Uterus (tissue), 3 donors: ENCODE measurements at regions not wholly inside any gene's neighbourhood (a gene's known extent, or its start where the extent isn't known, plus 50 kb on each side); places are given as distances from the start of the nearest gene placed in this dataset.

ENCODE experiments used
- DNase-seq, 2 donors: peaks; one replicate each; pipeline ENCODE4 v3.0.0-alpha.2; 2019 to 2020
- H3K27ac ChIP-seq, 2 donors: fragments of 200-600 bp; sonication (generic); 1 replicate in 1 of 2; 2 replicates in 1 of 2; pipeline ENCODE4 v1.5.1; 2016 to 2018
- H3K27me3 ChIP-seq, 2 donors: fragments of 200-600 bp; sonication (generic); one replicate each; pipeline ENCODE4 v1.5.1; 2018 to 2019; ENCODE audit warnings: control low read depth in 1 of 2
- H3K36me3 ChIP-seq, 2 donors: fragments of 200-600 bp; sonication (generic); one replicate each; pipeline ENCODE4 v1.5.1; 2019; ENCODE audit warnings: control low read depth in 1 of 2
- H3K4me1 ChIP-seq, 2 donors: fragments of 200-600 bp; sonication (generic); one replicate each; pipeline ENCODE4 v1.5.1; 2018 to 2019; ENCODE audit warnings: control low read depth in 1 of 2
- H3K4me3 ChIP-seq, 2 donors: fragments of 200-600 bp; sonication (generic); 1 replicate in 1 of 2; 2 replicates in 1 of 2; pipeline ENCODE4 v1.5.1; 2018 to 2019; ENCODE audit warnings: mild to moderate bottlenecking in 1 of 2
- H3K9me3 ChIP-seq, 2 donors: fragments of 200-600 bp; sonication (generic); one replicate each; pipeline ENCODE4 v1.5.1; 2019; ENCODE audit warnings: control low read depth in 1 of 2
- POLR2A ChIP-seq, 2 donors: fragments of 450-650 bp; IDR thresholded peaks; one replicate each; pipeline ENCODE4 v1.6.1; 2016; ENCODE audit warnings: antibody characterized with exemption in 2 of 2, mild to moderate bottlenecking in 1 of 2, moderate library complexity in 1 of 2
- intact Hi-C: fragments of 100-400 bp; cut with DNase I; formaldehyde crosslinking; loops from one replicate; pipeline ENCODE4 v1.15.1; 2023; ENCODE audit warnings: low total_unique reads
- TF ChIP-seq, protein P1 (sequence below), 4 experiments: fragments of 200-600 bp in 2 of 4; fragments of 450-650 bp in 2 of 4; sonication (generic) in 2 of 4; IDR thresholded peaks; one replicate each; pipeline ENCODE4 v1.5.1; 2016 to 2019; ENCODE audit warnings: antibody characterized with exemption in 4 of 4, mild to moderate bottlenecking in 2 of 4, moderate library complexity in 1 of 4
- donor health status: DM: yes; HTN: yes; CAD: no.

DNA sequence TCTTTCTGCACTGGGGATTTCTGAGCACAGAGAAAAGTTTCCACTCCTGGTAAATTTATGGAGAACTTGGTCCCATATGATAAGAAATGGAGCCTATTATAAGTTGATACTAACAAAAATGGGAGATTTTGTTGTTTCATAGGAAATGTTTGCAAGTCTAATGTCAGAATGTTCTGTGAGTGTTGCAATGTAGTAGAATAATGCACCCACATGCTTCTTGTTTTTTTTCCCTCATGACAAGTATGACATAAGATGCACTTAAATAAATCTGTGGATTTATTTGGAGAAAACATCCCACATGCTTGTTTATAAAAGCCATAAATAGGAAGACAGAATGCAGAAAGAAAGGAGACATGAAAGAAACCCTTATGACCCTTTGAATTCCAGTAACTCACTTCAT is 50.8 kb upstream of the KCNJ6 start:
- no peak overlapping the region for H3K4me3 ChIP-seq
- no peaks in the 10 kb centered on the region for H3K4me1 ChIP-seq
- H3K36me3 ChIP-seq: no peaks in the 10 kb centered on the region
- H3K9me3 ChIP-seq: no peaks in the 10 kb centered on the region
- TF ChIP-seq, protein P1, sequence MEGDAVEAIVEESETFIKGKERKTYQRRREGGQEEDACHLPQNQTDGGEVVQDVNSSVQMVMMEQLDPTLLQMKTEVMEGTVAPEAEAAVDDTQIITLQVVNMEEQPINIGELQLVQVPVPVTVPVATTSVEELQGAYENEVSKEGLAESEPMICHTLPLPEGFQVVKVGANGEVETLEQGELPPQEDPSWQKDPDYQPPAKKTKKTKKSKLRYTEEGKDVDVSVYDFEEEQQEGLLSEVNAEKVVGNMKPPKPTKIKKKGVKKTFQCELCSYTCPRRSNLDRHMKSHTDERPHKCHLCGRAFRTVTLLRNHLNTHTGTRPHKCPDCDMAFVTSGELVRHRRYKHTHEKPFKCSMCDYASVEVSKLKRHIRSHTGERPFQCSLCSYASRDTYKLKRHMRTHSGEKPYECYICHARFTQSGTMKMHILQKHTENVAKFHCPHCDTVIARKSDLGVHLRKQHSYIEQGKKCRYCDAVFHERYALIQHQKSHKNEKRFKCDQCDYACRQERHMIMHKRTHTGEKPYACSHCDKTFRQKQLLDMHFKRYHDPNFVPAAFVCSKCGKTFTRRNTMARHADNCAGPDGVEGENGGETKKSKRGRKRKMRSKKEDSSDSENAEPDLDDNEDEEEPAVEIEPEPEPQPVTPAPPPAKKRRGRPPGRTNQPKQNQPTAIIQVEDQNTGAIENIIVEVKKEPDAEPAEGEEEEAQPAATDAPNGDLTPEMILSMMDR (IDR thresholded peaks at IDR 0.05): no peak
- TF ChIP-seq POLR2A (IDR thresholded peaks at IDR 0.05): no peak
- no peak for DNase-seq
- H3K27ac ChIP-seq: no peak overlapping the region
- intact Hi-C loops: loop anchor here (10.0 kb wide), 1 partner anchor 248 kb away; no protein-coding TSS in a partner anchor
- H3K27me3 ChIP-seq: no peaks in the 10 kb centered on the region

DNA sequence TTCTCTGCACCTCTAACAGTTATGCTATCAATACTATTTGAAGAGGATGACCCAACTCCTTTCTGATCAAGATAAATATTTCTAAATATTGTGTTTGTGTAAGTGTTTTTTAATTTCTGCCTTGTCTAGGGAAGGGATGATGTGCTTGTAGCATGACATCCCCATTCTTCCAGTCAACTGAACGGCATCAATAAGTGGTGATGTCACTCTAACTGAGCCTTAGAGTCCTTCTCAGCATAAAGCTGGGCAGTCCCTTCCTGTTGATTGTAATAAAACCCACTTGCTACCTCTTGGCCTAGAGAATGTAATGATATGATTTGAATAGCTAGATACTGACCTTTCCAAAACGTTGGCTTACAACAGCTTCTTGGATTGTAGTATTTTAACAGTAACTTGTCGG is 52.5 kb upstream of the KCNJ6 start:
- Histone ChIP-seq H3K27ac (no peak overlapping the region), H3K4me1 (no peaks in the 10 kb centered on the region), H3K27me3 (no peaks in the 10 kb centered on the region), H3K36me3 (no peaks in the 10 kb centered on the region), H3K4me3 (no peak overlapping the region), H3K9me3 (no peaks in the 10 kb centered on the region)
- TF ChIP-seq, protein P1 (IDR thresholded peaks at IDR 0.05): no peak
- no peak for TF ChIP-seq POLR2A (IDR thresholded peaks at IDR 0.05)
- no peak for DNase-seq
- intact Hi-C loops: loop anchor here (10.0 kb wide), 1 partner anchor 246 kb away; no protein-coding TSS in a partner anchor

DNA sequence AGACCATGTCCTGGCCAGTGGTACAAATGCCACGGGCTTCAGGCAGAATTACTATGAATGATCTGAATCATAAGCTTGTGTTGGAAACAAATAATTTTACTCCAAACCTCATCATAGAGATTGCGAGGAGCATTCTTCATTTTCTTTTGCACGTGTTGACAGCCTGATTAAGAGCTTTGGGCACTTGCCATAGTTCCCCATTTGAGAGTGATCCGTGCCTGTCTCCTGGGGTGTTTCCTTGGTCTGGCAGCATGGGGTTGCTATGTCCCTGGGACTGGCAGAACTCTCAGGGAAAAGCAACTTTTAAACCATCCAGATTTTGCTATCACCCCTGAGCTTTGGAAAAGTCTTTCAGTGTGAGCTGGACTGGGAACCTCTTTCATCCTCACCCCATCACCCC is 54.3 kb upstream of the KCNJ6 start:
- no peak overlapping the region for H3K4me3 ChIP-seq
- no peaks in the 10 kb centered on the region for H3K9me3 ChIP-seq
- H3K36me3 ChIP-seq: no peaks in the 10 kb centered on the region
- no peak overlapping the region for H3K27ac ChIP-seq
- no peak for TF ChIP-seq POLR2A (IDR thresholded peaks at IDR 0.05)
- no peaks in the 10 kb centered on the region for H3K4me1 ChIP-seq
- H3K27me3 ChIP-seq: no peaks in the 10 kb centered on the region
- no peak for DNase-seq
- intact Hi-C loops: no loop called here

DNA sequence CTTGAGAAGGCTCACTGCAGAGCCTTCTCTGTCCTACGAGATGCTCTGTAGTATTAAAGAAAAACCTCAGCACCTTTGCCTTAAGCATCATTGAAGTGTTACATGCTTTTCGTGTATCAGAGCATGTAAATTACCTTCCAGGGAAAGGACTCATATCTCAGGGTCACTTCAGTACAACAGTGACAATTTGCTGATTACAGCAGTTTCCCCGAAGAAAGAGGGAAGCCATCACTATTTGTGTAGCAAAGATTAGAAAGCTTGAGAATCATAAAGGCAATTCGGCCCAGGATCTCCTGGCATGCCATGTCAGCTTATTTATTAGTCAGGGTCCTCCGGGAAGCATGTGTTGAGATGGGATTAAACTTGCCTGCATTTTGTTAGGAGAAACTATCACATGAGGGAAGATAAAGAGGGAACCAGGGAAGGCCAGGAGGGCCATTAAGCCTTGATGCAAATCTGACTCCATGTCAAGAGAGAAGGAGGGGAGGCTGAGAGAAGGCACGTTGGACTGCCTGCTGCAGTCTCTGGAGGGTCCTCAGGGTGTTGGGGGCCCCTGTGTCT is 55.2 kb upstream of the KCNJ6 start:
- no peak overlapping the region for H3K27ac ChIP-seq
- H3K36me3 ChIP-seq: no peaks in the 10 kb centered on the region
- TF ChIP-seq, protein P1 (IDR thresholded peaks at IDR 0.05): no peak
- no peak for TF ChIP-seq POLR2A (IDR thresholded peaks at IDR 0.05)
- H3K4me3 ChIP-seq: no peak overlapping the region
- H3K4me1 ChIP-seq: no peaks in the 10 kb centered on the region
- no peaks in the 10 kb centered on the region for H3K9me3 ChIP-seq
- intact Hi-C loops: no loop called here
- H3K27me3 ChIP-seq: no peaks in the 10 kb centered on the region
- no peak for DNase-seq

DNA sequence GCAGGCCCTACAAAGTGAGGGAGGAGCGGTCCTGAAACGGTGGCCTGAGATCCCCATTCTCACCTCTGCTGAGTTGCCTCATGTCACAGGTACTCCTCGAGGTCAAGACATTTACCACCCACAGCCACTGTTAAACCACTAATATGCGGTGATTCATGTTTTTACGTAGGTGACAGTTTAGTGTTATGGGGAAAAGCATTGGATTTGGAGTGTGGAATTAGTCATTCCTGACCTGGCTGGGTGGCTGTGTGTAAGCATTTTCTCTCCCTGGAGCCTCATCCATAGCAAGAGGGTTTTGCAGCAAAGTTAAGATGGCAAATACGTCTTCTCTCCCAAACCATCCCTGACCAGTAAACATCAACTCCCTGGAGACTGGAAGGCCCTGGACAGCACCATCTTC is 57.8 kb upstream of the KCNJ6 start:
- no peak for TF ChIP-seq POLR2A (IDR thresholded peaks at IDR 0.05)
- TF ChIP-seq, protein P1 (IDR thresholded peaks at IDR 0.05): no peak
- no peak for DNase-seq
- intact Hi-C loops: no loop called here

More for the DNA sequence above, 57.8 kb upstream of the KCNJ6 start:
- Histone ChIP-seq H3K4me1 (no peaks in the 10 kb centered on the region), H3K4me3 (no peak overlapping the region), H3K9me3 (no peaks in the 10 kb centered on the region), H3K27ac (no peak overlapping the region), H3K27me3 (no peaks in the 10 kb centered on the region), H3K36me3 (no peaks in the 10 kb centered on the region)
